ENCODE measurements at regions not wholly inside any gene's neighbourhood (a gene's known extent, or its start where the extent isn't known, plus 50 kb on each side); places are given as distances from the start of the nearest gene placed in this dataset.

GRCh38 chr2:198595721-198596120, 791.3 kb downstream of the PLCL1 start:
- TF ChIP-seq, protein P1, sequence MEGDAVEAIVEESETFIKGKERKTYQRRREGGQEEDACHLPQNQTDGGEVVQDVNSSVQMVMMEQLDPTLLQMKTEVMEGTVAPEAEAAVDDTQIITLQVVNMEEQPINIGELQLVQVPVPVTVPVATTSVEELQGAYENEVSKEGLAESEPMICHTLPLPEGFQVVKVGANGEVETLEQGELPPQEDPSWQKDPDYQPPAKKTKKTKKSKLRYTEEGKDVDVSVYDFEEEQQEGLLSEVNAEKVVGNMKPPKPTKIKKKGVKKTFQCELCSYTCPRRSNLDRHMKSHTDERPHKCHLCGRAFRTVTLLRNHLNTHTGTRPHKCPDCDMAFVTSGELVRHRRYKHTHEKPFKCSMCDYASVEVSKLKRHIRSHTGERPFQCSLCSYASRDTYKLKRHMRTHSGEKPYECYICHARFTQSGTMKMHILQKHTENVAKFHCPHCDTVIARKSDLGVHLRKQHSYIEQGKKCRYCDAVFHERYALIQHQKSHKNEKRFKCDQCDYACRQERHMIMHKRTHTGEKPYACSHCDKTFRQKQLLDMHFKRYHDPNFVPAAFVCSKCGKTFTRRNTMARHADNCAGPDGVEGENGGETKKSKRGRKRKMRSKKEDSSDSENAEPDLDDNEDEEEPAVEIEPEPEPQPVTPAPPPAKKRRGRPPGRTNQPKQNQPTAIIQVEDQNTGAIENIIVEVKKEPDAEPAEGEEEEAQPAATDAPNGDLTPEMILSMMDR (IDR thresholded peaks at IDR 0.05), result no peak
- no peak for TF ChIP-seq EZH2 (IDR thresholded peaks at IDR 0.05; ENCODE audit: borderline replicate concordance, insufficient read depth, low read depth, low read length, poor library complexity, severe bottlenecking)
